IMR-90 (cell line): ENCODE measurements at regions not wholly inside any gene's neighbourhood (a gene's known extent, or its start where the extent isn't known, plus 50 kb on each side); places are given as distances from the start of the nearest gene placed in this dataset.

Source experiments
- ATAC-seq: fragments of 200-7000 bp; cut with Tn5 transposase; 2 replicates; pipeline ENCODE4 v1.9.1; 2020; ENCODE audit warnings: low read depth, mild to moderate bottlenecking, moderate library complexity
- BruUV-seq: library from RNA; stranded (reverse); fragments of 400-500 nt; replicated peaks from 2 replicates; lab custom pipeline; 2021; lab: Mats Ljungman, UMichigan
- CTCF ChIA-PET: fragments of 300-600 bp; formaldehyde crosslinking; extraction: SDS; loops from one replicate; lab custom pipeline; 2021; ENCODE audit warnings: antibody characterized with exemption; lab: Yijun Ruan, JAX
- POLR2A ChIA-PET: fragments of 300-600 bp; sonication (Branson Sonifier 250); formaldehyde crosslinking; loops from one replicate; lab custom pipeline; 2022; ENCODE audit warnings: antibody characterized with exemption; ENCODE audit not compliant: unreplicated experiment; lab: Charles Lee
- DNase-seq: peaks from one replicate; pipeline ENCODE4 v3.0.0; 2013
- H2AFZ ChIP-seq: replicated peaks from 2 replicates; pipeline ENCODE3; 2013; ENCODE audit warnings: low read length, mild to moderate bottlenecking; ENCODE audit not compliant: poor library complexity
- H2AK5ac ChIP-seq: 2 replicates; pipeline ENCODE4 v1.6.1; 2013; ENCODE audit warnings: low read depth, low read length, inconsistent platforms
- H2AK9ac ChIP-seq: replicated peaks from 2 replicates; pipeline ENCODE3; 2013; ENCODE audit warnings: mild to moderate bottlenecking, low read depth, low read length, moderate library complexity; ENCODE audit not compliant: poor library complexity
- H2BK120ac ChIP-seq: 2 replicates; pipeline ENCODE4 v1.6.1; 2013; ENCODE audit warnings: low read depth, low read length, inconsistent platforms
- H2BK15ac ChIP-seq: 3 replicates; pipeline ENCODE4 v1.6.1; 2013; ENCODE audit warnings: low read depth, low read length, inconsistent platforms
- H2BK20ac ChIP-seq: 2 replicates; pipeline ENCODE4 v1.6.1; 2013; ENCODE audit warnings: low read depth, mild to moderate bottlenecking, inconsistent platforms, low read length, moderate library complexity
- H2BK5ac ChIP-seq: 2 replicates; pipeline ENCODE4 v1.6.1; 2013; ENCODE audit warnings: mild to moderate bottlenecking, low read depth, low read length, inconsistent platforms; ENCODE audit not compliant: poor library complexity, severe bottlenecking
- H3K14ac ChIP-seq: replicated peaks from 2 replicates; pipeline ENCODE4 v1.6.1; 2013; ENCODE audit warnings: low read depth, low read length, inconsistent platforms
- H3K18ac ChIP-seq: 2 replicates; pipeline ENCODE4 v1.6.1; 2013; ENCODE audit warnings: low read depth, low read length, control low read depth
- H3K23ac ChIP-seq: 2 replicates; pipeline ENCODE4 v1.6.1; 2013; ENCODE audit warnings: low read depth, low read length, inconsistent platforms
- H3K27ac ChIP-seq: 2 replicates; pipeline ENCODE4 v1.5.1; 2013; ENCODE audit warnings: mild to moderate bottlenecking, control low read depth, low read length; ENCODE audit not compliant: insufficient read depth
- H3K27me3 ChIP-seq: 2 replicates; pipeline ENCODE4 v1.6.1; 2013; ENCODE audit warnings: low read length; ENCODE audit not compliant: control insufficient read depth, insufficient read depth
- H3K36me3 ChIP-seq: 2 replicates; pipeline ENCODE4 v1.6.1; 2013; ENCODE audit warnings: low read length, mixed read lengths; ENCODE audit not compliant: control insufficient read depth, insufficient read depth
- H3K4ac ChIP-seq: 2 replicates; pipeline ENCODE4 v1.6.1; 2013; ENCODE audit warnings: low read depth, low read length, inconsistent platforms
- H3K4me1 ChIP-seq: 2 replicates; pipeline ENCODE4 v1.6.1; 2013; ENCODE audit warnings: low read length, mixed read lengths; ENCODE audit not compliant: control insufficient read depth, insufficient read depth
- H3K4me2 ChIP-seq: 2 replicates; pipeline ENCODE4 v1.6.1; 2013; ENCODE audit warnings: low read depth, mild to moderate bottlenecking, control low read depth, low read length, moderate library complexity
- H3K4me3 ChIP-seq: 2 replicates; pipeline ENCODE4 v1.5.1; 2013; ENCODE audit warnings: low read depth, mild to moderate bottlenecking, control low read depth, low read length, moderate library complexity; ENCODE audit not compliant: insufficient read depth
- H3K56ac ChIP-seq: 2 replicates; pipeline ENCODE4 v1.6.1; 2013; ENCODE audit warnings: low read length, inconsistent platforms; ENCODE audit not compliant: insufficient read depth; ENCODE audit errors: extremely low read depth
- H3K79me1 ChIP-seq, 2 experiments: 2 replicates each; pipeline ENCODE4 v1.6.1; 2013; ENCODE audit warnings: low read length in 2 of 2, inconsistent platforms in 1 of 2, low read depth in 1 of 2
- H3K9ac ChIP-seq: 2 replicates; pipeline ENCODE4 v1.6.1; 2013; ENCODE audit warnings: low read depth, low read length, control low read depth
- H3K9me1 ChIP-seq: 2 replicates; pipeline ENCODE4 v1.6.1; 2013; ENCODE audit warnings: low read length, inconsistent platforms; ENCODE audit not compliant: insufficient read depth
- H3K9me3 ChIP-seq: 2 replicates; pipeline ENCODE4 v1.6.1; 2013; ENCODE audit warnings: low read length; ENCODE audit not compliant: control insufficient read depth, insufficient read depth
- H4K20me1 ChIP-seq: 2 replicates; pipeline ENCODE4 v1.6.1; 2013; ENCODE audit warnings: low read length, inconsistent platforms; ENCODE audit not compliant: insufficient read depth
- H4K5ac ChIP-seq: 2 replicates; pipeline ENCODE4 v1.6.1; 2013; ENCODE audit warnings: mild to moderate bottlenecking, low read depth, low read length, control low read depth
- H4K8ac ChIP-seq, 2 experiments: 2 replicates each; pipeline ENCODE4 v1.6.1; 2013; ENCODE audit warnings: low read depth in 2 of 2, low read length in 2 of 2, control low read depth in 1 of 2, inconsistent platforms in 1 of 2
- H4K91ac ChIP-seq: 2 replicates; pipeline ENCODE4 v1.6.1; 2013; ENCODE audit warnings: low read depth, low read length, inconsistent platforms; ENCODE audit not compliant: insufficient read depth
- BHLHE40 ChIP-seq: fragments of 150-350 bp; IDR thresholded peaks from 2 replicates; pipeline ENCODE4 v1.6.1; 2016; ENCODE audit warnings: mild to moderate bottlenecking, low read depth, low read length
- CEBPB ChIP-seq: IDR thresholded peaks from 2 replicates; pipeline ENCODE4 v1.6.1; 2012; ENCODE audit warnings: low read depth, low read length, improper control_type of control experiment
- CHD1 ChIP-seq: IDR thresholded peaks from 2 replicates; pipeline ENCODE4 v1.6.1; 2012; ENCODE audit warnings: low read depth, low read length, improper control_type of control experiment
- CTCF ChIP-seq: conservative IDR thresholded peaks from 2 replicates; pipeline ENCODE4 v1.5.1; 2012; ENCODE audit warnings: mild to moderate bottlenecking, low read depth, low read length, improper control_type of control experiment
- ELK1 ChIP-seq: fragments of 150-350 bp; IDR thresholded peaks from 2 replicates; pipeline ENCODE4 v1.6.1; 2016; ENCODE audit warnings: low read depth, mild to moderate bottlenecking, low read length, moderate library complexity, borderline replicate concordance
- FOS ChIP-seq: fragments of 150-350 bp; IDR thresholded peaks from 2 replicates; pipeline ENCODE4 v1.6.1; 2016; ENCODE audit warnings: low read depth, low read length
- MAFK ChIP-seq: IDR thresholded peaks from 2 replicates; pipeline ENCODE4 v1.6.1; 2012; ENCODE audit warnings: low read depth, low read length, improper control_type of control experiment
- MAZ ChIP-seq: IDR thresholded peaks from 2 replicates; pipeline ENCODE4 v1.6.1; 2012; ENCODE audit warnings: low read depth, mild to moderate bottlenecking, low read length, improper control_type of control experiment, moderate library complexity, borderline replicate concordance
- MXI1 ChIP-seq: IDR thresholded peaks from 2 replicates; pipeline ENCODE4 v1.6.1; 2012; ENCODE audit warnings: low read depth, mild to moderate bottlenecking, low read length, moderate library complexity, borderline replicate concordance
- NFE2L2 ChIP-seq: fragments of 150-350 bp; IDR thresholded peaks from 2 replicates; pipeline ENCODE4 v1.6.1; 2016; ENCODE audit warnings: low read depth, mild to moderate bottlenecking, low read length
- POLR2A ChIP-seq: IDR thresholded peaks from 2 replicates; pipeline ENCODE4 v1.6.1; 2012; ENCODE audit warnings: mild to moderate bottlenecking, low read depth, low read length
- RAD21 ChIP-seq: IDR thresholded peaks from 2 replicates; pipeline ENCODE4 v1.6.1; 2012; ENCODE audit warnings: low read length, improper control_type of control experiment
- RCOR1 ChIP-seq: IDR thresholded peaks from 2 replicates; pipeline ENCODE4 v1.6.1; 2012; ENCODE audit warnings: mild to moderate bottlenecking, low read length, improper control_type of control experiment; ENCODE audit not compliant: insufficient replicate concordance
- SMC3 ChIP-seq: fragments of 150-350 bp; IDR thresholded peaks from 2 replicates; pipeline ENCODE4 v1.6.1; 2016; ENCODE audit warnings: low read depth, mild to moderate bottlenecking, antibody characterized with exemption, low read length, moderate library complexity
- USF2 ChIP-seq: fragments of 150-350 bp; IDR thresholded peaks from 2 replicates; pipeline ENCODE4 v1.6.1; 2017; ENCODE audit warnings: mild to moderate bottlenecking, antibody characterized with exemption, low read length, low read depth
- WGBS, 2 experiments: methylation state at CpG; one replicate each; pipeline versions ENCODE4 v1.1.5 to v1.1.7; 2013; ENCODE audit warnings: missing lambda C conversion rate in 2 of 2; ENCODE audit not compliant: insufficient read length in 1 of 2; ENCODE audit errors: extremely low coverage in 2 of 2; 5-methylcytosine and 5-hydroxymethylcytosine counted together
- dilution Hi-C: fragments of 300-500 bp; cut with HindIII; formaldehyde crosslinking; loops from one replicate; pipeline ENCODE4 v1.14.3; 2018; ENCODE audit warnings: low sequenced_read_pairs; ENCODE audit not compliant: unreplicated experiment
- in situ Hi-C: fragments of 300-500 bp; cut with MboI; formaldehyde crosslinking; loops from 3 replicates; pipeline ENCODE4 v1.14.3; 2019; ENCODE audit warnings: low sequenced_read_pairs, inconsistent platforms, mixed read lengths
- intact Hi-C: fragments of 100-400 bp; cut with micrococcal nuclease; formaldehyde crosslinking; loops from 2 replicates; pipeline ENCODE4 v1.10.0; 2022

- intact Hi-C loops (loop anchor here (2.0 kb wide), 1 partner anchor 30 kb away; no protein-coding TSS in a partner anchor), dilution Hi-C loops (no loop called here), in situ Hi-C loops (no loop called here)
- peak overlapping the region; percentile 3; the same call in 1 of the 2 replicates for H3K4me2 ChIP-seq
- peak overlapping the region; percentile 90 for H3K56ac ChIP-seq
- peak overlapping the region; percentile 86; the same call in 2 of the 3 replicates for H2BK15ac ChIP-seq
- peak overlapping the region; percentile 37 to 82 for H4K8ac ChIP-seq
- H3K27me3 ChIP-seq = no peaks in the 10 kb centered on the region
- no peaks in the 10 kb centered on the region for H3K9me3 ChIP-seq
- H3K23ac ChIP-seq = peak overlapping the region; percentile 90
- BruUV-seq = no TSS peak
- peaks cover 7% of the 10 kb centered on the region for H3K4me1 ChIP-seq
- ChIA-PET CTCF (interaction anchor here (0.6 to 1.1 kb wide), 4 partner anchors 20 to 349 kb away, joined by 3 to 5 read pairs (median 4); no protein-coding TSS in a partner anchor), POLR2A (interaction anchor here (0.8 kb wide), 1 partner anchor 37 kb away, joined by 3 read pairs; no protein-coding TSS in a partner anchor)
- peak; percentile 88 for DNase-seq
- peak overlapping the region; percentile 95 for H2BK120ac ChIP-seq
- H2AK9ac ChIP-seq = no peak overlapping the region
- peak overlapping the region; percentile 86; the same call in 1 of the 2 replicates for H3K18ac ChIP-seq
- no peak overlapping the region for H2AFZ ChIP-seq
- peak overlapping the region; percentile 67 for H2AK5ac ChIP-seq
- no peaks in the 10 kb centered on the region for H4K20me1 ChIP-seq
- peak overlapping the region; percentile 96 for H2BK5ac ChIP-seq
- H2BK20ac ChIP-seq = peak overlapping the region; percentile 97
- peak overlapping the region; percentile 90 for H3K4ac ChIP-seq
- peak; percentile 75 for ATAC-seq
- no CpG with 5 or more reads among the region's 3 CpGs for WGBS, 2 experiments
- peak overlapping the region; percentile 95 for H4K91ac ChIP-seq
- no peak overlapping the region for H3K9ac ChIP-seq
- H3K36me3 ChIP-seq = no peaks in the 10 kb centered on the region
- peaks cover 5% of the 10 kb centered on the region for H3K9me1 ChIP-seq
- H3K79me1 ChIP-seq = no peaks in the 10 kb centered on the region; a peak in 1 of 4 replicates
- peak overlapping the region; percentile 92 for H3K14ac ChIP-seq
- H4K5ac ChIP-seq = peak overlapping the region; percentile 86; the same call in 1 of the 2 replicates
- H3K27ac ChIP-seq = peak overlapping the region; percentile 72
- no peak overlapping the region for H3K4me3 ChIP-seq
- TF ChIP-seq ELK1 (no peak), POLR2A (no peak), MXI1 (no peak), FOS (no peak), CHD1 (no peak), CEBPB (no peak), SMC3 (no peak), MAZ (no peak), CTCF (no peak), RAD21 (no peak; the same call in 1 of the 2 replicates), BHLHE40 (no peak), MAFK (no peak), RCOR1 (no peak), USF2 (no peak), NFE2L2 (no peak)
These were observed 353.1 kb downstream of the IRS1 start for GRCh38 chr2:226446406-226447001.
